HG03060 (cell line): ENCODE measurements at regions not wholly inside any gene's neighbourhood (a gene's known extent, or its start where the extent isn't known, plus 50 kb on each side); places are given as distances from the start of the nearest gene placed in this dataset.

Source experiments
- ATAC-seq: cut with Tn5 transposase; IDR thresholded peaks from one replicate; pipeline ENCODE4 v1.9.1; 2021; ENCODE audit warnings: low read depth, moderate number of reproducible peaks; ENCODE audit not compliant: unreplicated experiment

- ATAC-seq: no peak
Observed at GRCh38 chr15:47331829-47332393, 385.4 kb upstream of the SEMA6D start.

- no peak for ATAC-seq
Observed at GRCh38 chr15:47332481-47332880, 384.8 kb upstream of the SEMA6D start.

- no peak for ATAC-seq
Observed at GRCh38 chr15:47333734-47334133, 383.6 kb upstream of the SEMA6D start.

- ATAC-seq: no peak
Observed at GRCh38 chr15:47334805-47335535, 382.3 kb upstream of the SEMA6D start.

- ATAC-seq: no peak
Observed at GRCh38 chr15:47337106-47337505, 380.2 kb upstream of the SEMA6D start.

GRCh38 chr15:47337836-47338235, 379.5 kb upstream of the SEMA6D start:
- no peak for ATAC-seq

- no peak for ATAC-seq
Observed at GRCh38 chr15:47338771-47339170, 378.5 kb upstream of the SEMA6D start.

- ATAC-seq: no peak
Observed at GRCh38 chr15:47339800-47340570, 377.3 kb upstream of the SEMA6D start.

- no peak for ATAC-seq
Observed at GRCh38 chr15:47340571-47340920, 376.8 kb upstream of the SEMA6D start.

GRCh38 chr15:47349179-47349578, 368.1 kb upstream of the SEMA6D start:
- no peak for ATAC-seq

- ATAC-seq: no peak
Observed at GRCh38 chr15:47351501-47351900, 365.8 kb upstream of the SEMA6D start.

- no peak for ATAC-seq
Observed at GRCh38 chr15:47352217-47352616, 365.1 kb upstream of the SEMA6D start.

GRCh38 chr15:47355759-47356158, 361.5 kb upstream of the SEMA6D start:
- no peak for ATAC-seq

- ATAC-seq: no peak
Observed at GRCh38 chr15:47356297-47356696, 361.0 kb upstream of the SEMA6D start.

GRCh38 chr15:47358876-47359275, 358.4 kb upstream of the SEMA6D start:
- ATAC-seq: no peak

GRCh38 chr15:47360305-47360704, 357.0 kb upstream of the SEMA6D start:
- ATAC-seq: no peak

- no peak for ATAC-seq
Observed at GRCh38 chr15:47362118-47362905, 355.0 kb upstream of the SEMA6D start.

- ATAC-seq: no peak
Observed at GRCh38 chr15:47363653-47364052, 353.7 kb upstream of the SEMA6D start.

- ATAC-seq: no peak
Observed at GRCh38 chr15:47364230-47365141, 352.8 kb upstream of the SEMA6D start.

GRCh38 chr15:47366884-47367283, 350.4 kb upstream of the SEMA6D start:
- no peak for ATAC-seq
